ENCODE measurements at regions not wholly inside any gene's neighbourhood (a gene's known extent, or its start where the extent isn't known, plus 50 kb on each side); places are given as distances from the start of the nearest gene placed in this dataset.

DNA sequence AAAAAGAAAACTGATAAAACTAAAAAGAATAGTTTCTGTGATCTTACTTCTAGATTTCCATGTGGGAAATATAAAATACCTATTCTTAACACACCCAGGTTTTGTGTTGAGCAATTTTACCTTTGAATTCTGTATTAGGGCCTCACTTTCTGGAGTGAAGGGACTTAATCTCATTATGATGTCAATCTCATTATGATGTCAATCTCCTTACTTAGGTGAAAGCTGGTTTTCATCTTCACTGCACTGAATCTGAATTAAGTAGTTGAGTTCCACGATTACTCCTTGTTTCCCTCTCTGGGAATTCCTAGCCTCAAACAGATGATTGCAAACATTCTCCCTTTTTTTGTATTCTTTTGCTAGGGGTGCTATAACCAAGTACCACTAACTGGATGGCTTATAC is 1367.2 kb downstream of the EFNB2 start:
- TF ChIP-seq, protein P1, sequence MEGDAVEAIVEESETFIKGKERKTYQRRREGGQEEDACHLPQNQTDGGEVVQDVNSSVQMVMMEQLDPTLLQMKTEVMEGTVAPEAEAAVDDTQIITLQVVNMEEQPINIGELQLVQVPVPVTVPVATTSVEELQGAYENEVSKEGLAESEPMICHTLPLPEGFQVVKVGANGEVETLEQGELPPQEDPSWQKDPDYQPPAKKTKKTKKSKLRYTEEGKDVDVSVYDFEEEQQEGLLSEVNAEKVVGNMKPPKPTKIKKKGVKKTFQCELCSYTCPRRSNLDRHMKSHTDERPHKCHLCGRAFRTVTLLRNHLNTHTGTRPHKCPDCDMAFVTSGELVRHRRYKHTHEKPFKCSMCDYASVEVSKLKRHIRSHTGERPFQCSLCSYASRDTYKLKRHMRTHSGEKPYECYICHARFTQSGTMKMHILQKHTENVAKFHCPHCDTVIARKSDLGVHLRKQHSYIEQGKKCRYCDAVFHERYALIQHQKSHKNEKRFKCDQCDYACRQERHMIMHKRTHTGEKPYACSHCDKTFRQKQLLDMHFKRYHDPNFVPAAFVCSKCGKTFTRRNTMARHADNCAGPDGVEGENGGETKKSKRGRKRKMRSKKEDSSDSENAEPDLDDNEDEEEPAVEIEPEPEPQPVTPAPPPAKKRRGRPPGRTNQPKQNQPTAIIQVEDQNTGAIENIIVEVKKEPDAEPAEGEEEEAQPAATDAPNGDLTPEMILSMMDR (IDR thresholded peaks at IDR 0.05; ENCODE audit: low read depth, low read length), result no peak
- TF ChIP-seq EZH2phosphoT487 (IDR thresholded peaks at IDR 0.05; ENCODE audit: low read depth), result no peak

Measured in OCI-LY3 (cell line).